CD4-positive, alpha-beta memory T cell (primary cell): ENCODE measurements at regions not wholly inside any gene's neighbourhood (a gene's known extent, or its start where the extent isn't known, plus 50 kb on each side); places are given as distances from the start of the nearest gene placed in this dataset.
A peak's percentile ranks its signal among the peaks of the same experiment; 100 is the strongest.

ENCODE experiments used
- CTCF ChIA-PET: fragments of 350-600 bp; sonication (Branson Sonifier 250); formaldehyde crosslinking; loops from one replicate; lab custom pipeline; 2021; ENCODE audit warnings: inconsistent platforms; ENCODE audit not compliant: partially characterized antibody; lab: Charles Lee
- POLR2A ChIA-PET: fragments of 350-600 bp; sonication (Branson Sonifier 250); formaldehyde crosslinking; loops from one replicate; lab custom pipeline; 2021; ENCODE audit not compliant: partially characterized antibody; lab: Charles Lee
- DNase-seq, 5 donors: peaks; one replicate each; pipeline versions ENCODE4 v3.0.0 to v3.0.0-alpha.2; 2020 to 2022; ENCODE audit warnings: mixed read lengths in 1 of 5
- H3K27ac ChIP-seq: one replicate; pipeline ENCODE4 v1.7.0; 2013; ENCODE audit warnings: low read depth, low read length
- H3K27me3 ChIP-seq: 2 replicates; pipeline ENCODE4 v1.7.0; 2013; ENCODE audit warnings: mild to moderate bottlenecking, low read length, moderate library complexity; ENCODE audit not compliant: insufficient read depth
- H3K36me3 ChIP-seq: 2 replicates; pipeline ENCODE4 v1.7.0; 2013; ENCODE audit warnings: mild to moderate bottlenecking, low read length, moderate library complexity; ENCODE audit not compliant: insufficient read depth
- H3K4me1 ChIP-seq: 2 replicates; pipeline ENCODE4 v1.7.0; 2013; ENCODE audit warnings: mild to moderate bottlenecking, low read length, moderate library complexity; ENCODE audit not compliant: insufficient read depth
- H3K4me3 ChIP-seq, 2 donors: one replicate each; pipeline ENCODE4 v1.7.0; 2013; ENCODE audit warnings: low read length in 2 of 2, mild to moderate bottlenecking in 1 of 2
- H3K9me3 ChIP-seq, 2 donors: one replicate each; pipeline ENCODE4 v1.7.0; 2013; ENCODE audit warnings: low read length in 2 of 2, control low read depth in 1 of 2; ENCODE audit not compliant: control insufficient read depth in 1 of 2
- H3K27ac Mint-ChIP-seq, 7 donors: one replicate each; pipeline ENCODE4 v1.8.0; 2020 to 2021; ENCODE audit warnings: mixed read lengths in 7 of 7, mild to moderate bottlenecking in 6 of 7, inconsistent platforms in 3 of 7, moderate library complexity in 3 of 7
- H3K27me3 Mint-ChIP-seq, 2 donors: one replicate each; pipeline ENCODE4 v1.8.0; 2020 to 2021; ENCODE audit warnings: mixed read lengths in 2 of 2
- H3K36me3 Mint-ChIP-seq, 2 donors: one replicate each; pipeline ENCODE4 v1.8.0; 2020 to 2021; ENCODE audit warnings: mixed read lengths in 2 of 2, inconsistent platforms in 1 of 2, mild to moderate bottlenecking in 1 of 2
- H3K4me1 Mint-ChIP-seq, 4 donors: one replicate each; pipeline ENCODE4 v1.8.0; 2020 to 2021; ENCODE audit warnings: mixed read lengths in 4 of 4, mild to moderate bottlenecking in 1 of 4
- H3K4me3 Mint-ChIP-seq, 8 donors: one replicate each; pipeline ENCODE4 v1.8.0; 2020 to 2021; ENCODE audit warnings: mixed read lengths in 8 of 8, mild to moderate bottlenecking in 7 of 8, moderate library complexity in 6 of 8, inconsistent platforms in 3 of 8
- H3K9me3 Mint-ChIP-seq, 8 donors: one replicate each; pipeline ENCODE4 v1.8.0; 2020 to 2021; ENCODE audit warnings: mixed read lengths in 8 of 8, mild to moderate bottlenecking in 5 of 8, inconsistent platforms in 3 of 8, moderate library complexity in 1 of 8
- intact Hi-C: fragments of 100-400 bp; cut with micrococcal nuclease; formaldehyde crosslinking; loops from one replicate; pipeline ENCODE4 v1.15.1; 2023

GRCh38 chr2:9115229-9115628 lies 91.4 kb upstream of the ASAP2 start:
- POLR2A ChIA-PET: no interaction called here
- Mint-ChIP-seq H3K4me3 (peak overlapping the region in 1 of 8 donors; percentile 24), H3K27me3 (peaks cover 6% of the 10 kb centered on the region in 2 donors), H3K9me3 (no peaks in the 10 kb centered on the region), H3K4me1 (no peaks in the 10 kb centered on the region), H3K27ac (no peak overlapping the region), H3K36me3 (no peaks in the 10 kb centered on the region)
- H3K9me3 ChIP-seq: no peaks in the 10 kb centered on the region
- H3K4me1 ChIP-seq: no peaks in the 10 kb centered on the region
- intact Hi-C loops: no loop called here
- CTCF ChIA-PET: no interaction called here
- H3K4me3 ChIP-seq: no peak overlapping the region
- H3K27ac ChIP-seq: no peak overlapping the region
- no peaks in the 10 kb centered on the region for H3K36me3 ChIP-seq
- H3K27me3 ChIP-seq: no peaks in the 10 kb centered on the region
- DNase-seq: no peak

- ChIA-PET CTCF (no interaction called here), POLR2A (no interaction called here)
- Mint-ChIP-seq H3K36me3 (no peaks in the 10 kb centered on the region), H3K27me3 (peaks cover 6% of the 10 kb centered on the region in 2 donors), H3K9me3 (no peaks in the 10 kb centered on the region), H3K4me3 (no peak overlapping the region), H3K27ac (no peak overlapping the region), H3K4me1 (no peaks in the 10 kb centered on the region)
- Histone ChIP-seq H3K27ac (no peak overlapping the region), H3K27me3 (no peaks in the 10 kb centered on the region), H3K4me3 (no peak overlapping the region), H3K9me3 (no peaks in the 10 kb centered on the region), H3K4me1 (no peaks in the 10 kb centered on the region), H3K36me3 (no peaks in the 10 kb centered on the region)
- DNase-seq: no peak
- intact Hi-C loops: no loop called here
Observed at GRCh38 chr2:9114458-9114857, 92.2 kb upstream of the ASAP2 start.

- H3K36me3 ChIP-seq: no peaks in the 10 kb centered on the region
- Mint-ChIP-seq H3K27ac (no peak overlapping the region), H3K9me3 (no peaks in the 10 kb centered on the region), H3K4me3 (no peak overlapping the region), H3K36me3 (no peaks in the 10 kb centered on the region), H3K27me3 (peaks cover 3 to 6% of the 10 kb centered on the region in 2 donors), H3K4me1 (no peaks in the 10 kb centered on the region)
- ChIA-PET POLR2A (no interaction called here), CTCF (no interaction called here)
- H3K27me3 ChIP-seq: no peaks in the 10 kb centered on the region
- no peak overlapping the region for H3K27ac ChIP-seq
- no peak for DNase-seq
- no peaks in the 10 kb centered on the region for H3K4me1 ChIP-seq
- no peaks in the 10 kb centered on the region for H3K9me3 ChIP-seq
- H3K4me3 ChIP-seq: no peak overlapping the region
- intact Hi-C loops: no loop called here
Observed at GRCh38 chr2:9113916-9114315, 92.7 kb upstream of the ASAP2 start.

GRCh38 chr2:9113262-9113661 lies 93.3 kb upstream of the ASAP2 start:
- Mint-ChIP-seq H3K4me3 (no peak overlapping the region), H3K27me3 (peaks cover 2 to 6% of the 10 kb centered on the region in 2 donors), H3K9me3 (no peaks in the 10 kb centered on the region), H3K36me3 (no peaks in the 10 kb centered on the region), H3K27ac (no peak overlapping the region), H3K4me1 (no peaks in the 10 kb centered on the region)
- no peaks in the 10 kb centered on the region for H3K36me3 ChIP-seq
- no peak overlapping the region for H3K27ac ChIP-seq
- H3K27me3 ChIP-seq: no peaks in the 10 kb centered on the region
- ChIA-PET CTCF (no interaction called here), POLR2A (no interaction called here)
- H3K9me3 ChIP-seq: no peaks in the 10 kb centered on the region
- DNase-seq: no peak
- no peaks in the 10 kb centered on the region for H3K4me1 ChIP-seq
- intact Hi-C loops: no loop called here
- no peak overlapping the region for H3K4me3 ChIP-seq

GRCh38 chr2:9112079-9112721 lies 94.4 kb upstream of the ASAP2 start:
- intact Hi-C loops: no loop called here
- Histone ChIP-seq H3K27me3 (no peaks in the 10 kb centered on the region), H3K9me3 (no peaks in the 10 kb centered on the region), H3K4me1 (no peaks in the 10 kb centered on the region), H3K27ac (no peak overlapping the region), H3K4me3 (no peak overlapping the region), H3K36me3 (no peaks in the 10 kb centered on the region)
- peaks cover 0 to 6% of the 10 kb centered on the region in 2 donors for H3K27me3 Mint-ChIP-seq
- ChIA-PET POLR2A (no interaction called here), CTCF (no interaction called here)
- no peak overlapping the region for H3K4me3 Mint-ChIP-seq
- no peaks in the 10 kb centered on the region for H3K36me3 Mint-ChIP-seq
- no peaks in the 10 kb centered on the region for H3K4me1 Mint-ChIP-seq
- H3K27ac Mint-ChIP-seq: no peak overlapping the region
- no peaks in the 10 kb centered on the region for H3K9me3 Mint-ChIP-seq
- no peak for DNase-seq

GRCh38 chr2:9110893-9111569 lies 95.6 kb upstream of the ASAP2 start:
- ChIA-PET POLR2A (no interaction called here), CTCF (no interaction called here)
- Histone ChIP-seq H3K27ac (no peak overlapping the region), H3K4me3 (no peak overlapping the region), H3K9me3 (no peaks in the 10 kb centered on the region), H3K4me1 (no peaks in the 10 kb centered on the region), H3K27me3 (no peaks in the 10 kb centered on the region), H3K36me3 (no peaks in the 10 kb centered on the region)
- Mint-ChIP-seq H3K4me3 (no peak overlapping the region), H3K27me3 (peaks cover 0 to 6% of the 10 kb centered on the region in 2 donors), H3K9me3 (no peaks in the 10 kb centered on the region), H3K36me3 (no peaks in the 10 kb centered on the region), H3K27ac (no peak overlapping the region), H3K4me1 (no peaks in the 10 kb centered on the region)
- intact Hi-C loops: no loop called here
- no peak for DNase-seq

- H3K9me3 ChIP-seq: no peaks in the 10 kb centered on the region
- no peak overlapping the region for H3K4me3 Mint-ChIP-seq
- peaks cover 2 to 10% of the 10 kb centered on the region in 2 donors for H3K27me3 Mint-ChIP-seq
- no peak overlapping the region for H3K4me3 ChIP-seq
- no peak overlapping the region for H3K27ac ChIP-seq
- H3K9me3 Mint-ChIP-seq: no peaks in the 10 kb centered on the region
- H3K27ac Mint-ChIP-seq: no peak overlapping the region
- H3K36me3 ChIP-seq: no peaks in the 10 kb centered on the region
- no peak for DNase-seq
- H3K36me3 Mint-ChIP-seq: no peaks in the 10 kb centered on the region
- no peaks in the 10 kb centered on the region for H3K4me1 Mint-ChIP-seq
- ChIA-PET POLR2A (no interaction called here), CTCF (no interaction called here)
- no peaks in the 10 kb centered on the region for H3K27me3 ChIP-seq
- no peaks in the 10 kb centered on the region for H3K4me1 ChIP-seq
- intact Hi-C loops: no loop called here
Observed at GRCh38 chr2:9110346-9110884, 96.2 kb upstream of the ASAP2 start.
